ENCODE measurements at regions not wholly inside any gene's neighbourhood (a gene's known extent, or its start where the extent isn't known, plus 50 kb on each side); places are given as distances from the start of the nearest gene placed in this dataset.

DNA sequence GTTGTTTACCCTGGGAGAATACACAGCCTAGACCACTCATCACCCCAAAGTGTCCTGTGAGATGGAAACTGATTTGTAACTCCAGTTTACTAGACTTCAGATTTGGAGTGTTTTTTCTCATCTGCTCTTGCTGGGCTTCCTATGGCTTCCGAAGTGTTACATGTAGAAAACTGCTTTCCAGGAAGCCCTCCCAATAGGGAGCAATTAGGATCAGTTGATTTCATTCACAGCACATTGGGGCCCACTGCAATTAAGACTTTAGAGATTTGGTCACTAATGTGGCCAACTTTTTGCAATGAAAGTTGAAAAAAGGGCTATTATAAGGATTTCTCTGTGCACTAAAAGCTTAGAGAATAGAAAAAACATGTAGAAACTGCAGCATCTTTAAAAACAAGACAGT lies 656.6 kb upstream of the CHAC2 start:
- H3K4me3 ChIP-seq (ENCODE audit: low read length), result no peak overlapping the region
- H3K9me3 ChIP-seq (ENCODE audit: control insufficient read depth, low read length), result peaks cover 8% of the 10 kb centered on the region
- H3K4me3 Mint-ChIP-seq, result peak overlapping the region; percentile 24
- WGBS, 2 experiments (ENCODE audit: insufficient coverage in 1 of 2, insufficient read length in 1 of 2), result 67 to 83% methylated on average over 1 of the region's 1 CpG
- no peaks in the 10 kb centered on the region for H3K27me3 ChIP-seq (ENCODE audit: control insufficient read depth, insufficient read depth, low read length, poor library complexity, severe bottlenecking)
- H3K27me3 Mint-ChIP-seq (ENCODE audit: insufficient read depth), result no peaks in the 10 kb centered on the region
- H3K9ac ChIP-seq (ENCODE audit: extremely low read depth, low read length, poor library complexity, severe bottlenecking), result no peak overlapping the region
- H3K36me3 ChIP-seq (ENCODE audit: control insufficient read depth, insufficient read depth, low read length), result no peaks in the 10 kb centered on the region
- H3K36me3 Mint-ChIP-seq (ENCODE audit: low read depth), result no peaks in the 10 kb centered on the region
- H3K27ac Mint-ChIP-seq, result peak overlapping the region; percentile 58
- no peak overlapping the region for H3K27ac ChIP-seq (ENCODE audit: low read depth, low read length)
- H3K4me1 Mint-ChIP-seq, result peaks cover 30% of the 10 kb centered on the region
- H3K4me1 ChIP-seq (ENCODE audit: control insufficient read depth, insufficient read depth, low read length), result no peaks in the 10 kb centered on the region
- peaks cover 9% of the 10 kb centered on the region for H3K9me3 Mint-ChIP-seq
- DNase-seq, result no peak
- TF ChIP-seq, protein P1, sequence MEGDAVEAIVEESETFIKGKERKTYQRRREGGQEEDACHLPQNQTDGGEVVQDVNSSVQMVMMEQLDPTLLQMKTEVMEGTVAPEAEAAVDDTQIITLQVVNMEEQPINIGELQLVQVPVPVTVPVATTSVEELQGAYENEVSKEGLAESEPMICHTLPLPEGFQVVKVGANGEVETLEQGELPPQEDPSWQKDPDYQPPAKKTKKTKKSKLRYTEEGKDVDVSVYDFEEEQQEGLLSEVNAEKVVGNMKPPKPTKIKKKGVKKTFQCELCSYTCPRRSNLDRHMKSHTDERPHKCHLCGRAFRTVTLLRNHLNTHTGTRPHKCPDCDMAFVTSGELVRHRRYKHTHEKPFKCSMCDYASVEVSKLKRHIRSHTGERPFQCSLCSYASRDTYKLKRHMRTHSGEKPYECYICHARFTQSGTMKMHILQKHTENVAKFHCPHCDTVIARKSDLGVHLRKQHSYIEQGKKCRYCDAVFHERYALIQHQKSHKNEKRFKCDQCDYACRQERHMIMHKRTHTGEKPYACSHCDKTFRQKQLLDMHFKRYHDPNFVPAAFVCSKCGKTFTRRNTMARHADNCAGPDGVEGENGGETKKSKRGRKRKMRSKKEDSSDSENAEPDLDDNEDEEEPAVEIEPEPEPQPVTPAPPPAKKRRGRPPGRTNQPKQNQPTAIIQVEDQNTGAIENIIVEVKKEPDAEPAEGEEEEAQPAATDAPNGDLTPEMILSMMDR (conservative IDR thresholded peaks at IDR 0.05), result no peak

DNA sequence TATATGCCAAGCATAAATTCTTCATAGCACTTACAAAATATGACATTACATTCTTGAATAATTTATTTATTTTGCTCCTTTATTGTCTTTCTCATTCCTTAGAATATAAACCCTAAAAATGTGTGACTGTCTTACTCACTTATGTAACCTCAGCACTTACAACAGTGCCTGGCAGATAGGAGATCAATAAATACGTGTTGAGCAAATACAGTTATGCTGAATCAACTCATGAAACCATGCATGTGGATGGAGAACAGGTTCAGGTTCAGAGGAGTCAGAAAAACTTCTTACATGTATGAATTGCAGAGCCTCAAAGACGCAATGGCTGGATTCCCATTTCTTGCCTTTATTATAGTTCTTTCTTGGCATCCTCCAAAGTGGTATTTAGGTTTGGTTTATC lies 659.4 kb upstream of the CHAC2 start:
- Mint-ChIP-seq H3K4me3 (no peak overlapping the region), H3K27ac (no peak overlapping the region), H3K36me3 (ENCODE audit: low read depth) (no peaks in the 10 kb centered on the region), H3K4me1 (peaks cover 30% of the 10 kb centered on the region), H3K9me3 (peaks cover 9% of the 10 kb centered on the region), H3K27me3 (ENCODE audit: insufficient read depth) (no peaks in the 10 kb centered on the region)
- Histone ChIP-seq H3K9me3 (ENCODE audit: control insufficient read depth, low read length) (peaks cover 6% of the 10 kb centered on the region), H3K36me3 (ENCODE audit: control insufficient read depth, insufficient read depth, low read length) (no peaks in the 10 kb centered on the region), H3K27ac (ENCODE audit: low read depth, low read length) (no peak overlapping the region), H3K27me3 (ENCODE audit: control insufficient read depth, insufficient read depth, low read length, poor library complexity, severe bottlenecking) (no peaks in the 10 kb centered on the region), H3K4me1 (ENCODE audit: control insufficient read depth, insufficient read depth, low read length) (no peaks in the 10 kb centered on the region), H3K9ac (ENCODE audit: extremely low read depth, low read length, poor library complexity, severe bottlenecking) (no peak overlapping the region), H3K4me3 (ENCODE audit: low read length) (no peak overlapping the region)
- no peak for DNase-seq
- 86 to 88% methylated on average over 1 to 2 of the region's 2 CpGs for WGBS, 2 experiments (ENCODE audit: insufficient coverage in 1 of 2, insufficient read length in 1 of 2)
- TF ChIP-seq, protein P1 (conservative IDR thresholded peaks at IDR 0.05), result no peak

DNA sequence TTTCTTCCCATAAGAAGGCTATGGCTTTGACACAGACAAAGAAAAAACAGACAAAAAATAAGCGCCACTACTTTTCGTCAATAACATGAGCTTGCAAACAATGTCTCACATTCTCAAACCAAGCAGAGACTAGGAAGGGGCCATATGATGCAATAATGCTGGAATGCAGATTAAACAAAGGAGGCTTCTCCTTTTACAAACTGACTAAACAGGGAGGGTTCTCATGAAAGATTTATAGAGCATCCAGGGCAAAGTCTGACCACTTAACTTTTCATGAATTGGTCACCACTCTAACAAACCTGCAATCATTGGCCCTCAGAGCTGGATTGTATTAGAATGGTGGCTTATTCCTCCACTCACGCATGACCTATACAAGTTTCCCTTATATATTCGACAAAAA lies 663.3 kb upstream of the CHAC2 start:
- Histone ChIP-seq H3K27me3 (ENCODE audit: control insufficient read depth, insufficient read depth, low read length, poor library complexity, severe bottlenecking) (no peaks in the 10 kb centered on the region), H3K9me3 (ENCODE audit: control insufficient read depth, low read length) (no peaks in the 10 kb centered on the region), H3K9ac (ENCODE audit: extremely low read depth, low read length, poor library complexity, severe bottlenecking) (no peak overlapping the region), H3K27ac (ENCODE audit: low read depth, low read length) (no peak overlapping the region), H3K4me3 (ENCODE audit: low read length) (no peak overlapping the region), H3K36me3 (ENCODE audit: control insufficient read depth, insufficient read depth, low read length) (no peaks in the 10 kb centered on the region), H3K4me1 (ENCODE audit: control insufficient read depth, insufficient read depth, low read length) (no peaks in the 10 kb centered on the region)
- no peak for DNase-seq
- TF ChIP-seq, protein P1 (conservative IDR thresholded peaks at IDR 0.05), result no peak
- Mint-ChIP-seq H3K4me3 (no peak overlapping the region), H3K4me1 (peaks cover 22% of the 10 kb centered on the region), H3K36me3 (ENCODE audit: low read depth) (no peaks in the 10 kb centered on the region), H3K27me3 (ENCODE audit: insufficient read depth) (no peaks in the 10 kb centered on the region), H3K9me3 (no peaks in the 10 kb centered on the region), H3K27ac (peak overlapping the region; percentile 75)
- 81% methylated on average over 4 of the region's 4 CpGs; no CpG with 5 or more reads in 1 of the 2 experiments for WGBS, 2 experiments (ENCODE audit: insufficient coverage in 1 of 2, insufficient read length in 1 of 2)
